ENCODE measurements at regions not wholly inside any gene's neighbourhood (a gene's known extent, or its start where the extent isn't known, plus 50 kb on each side); places are given as distances from the start of the nearest gene placed in this dataset.

- TF ChIP-seq YY1 (IDR thresholded peaks at IDR 0.05; ENCODE audit: insufficient read depth, insufficient read length), result no peak
- TF ChIP-seq SUZ12 (IDR thresholded peaks at IDR 0.05; ENCODE audit: extremely low read depth, insufficient read depth, insufficient read length), result no peak
These were observed 62.3 kb upstream of the LSM6 start for GRCh38 chr4:146113171-146113570.

All from NT2/D1 (cell line).